ENCODE measurements at regions not wholly inside any gene's neighbourhood (a gene's known extent, or its start where the extent isn't known, plus 50 kb on each side); places are given as distances from the start of the nearest gene placed in this dataset.
"Not testable (repeated sequence)": the region's sequence is repeated elsewhere in the genome, so short reads cannot be mapped to it uniquely, and the experiment has no call there.

DNA sequence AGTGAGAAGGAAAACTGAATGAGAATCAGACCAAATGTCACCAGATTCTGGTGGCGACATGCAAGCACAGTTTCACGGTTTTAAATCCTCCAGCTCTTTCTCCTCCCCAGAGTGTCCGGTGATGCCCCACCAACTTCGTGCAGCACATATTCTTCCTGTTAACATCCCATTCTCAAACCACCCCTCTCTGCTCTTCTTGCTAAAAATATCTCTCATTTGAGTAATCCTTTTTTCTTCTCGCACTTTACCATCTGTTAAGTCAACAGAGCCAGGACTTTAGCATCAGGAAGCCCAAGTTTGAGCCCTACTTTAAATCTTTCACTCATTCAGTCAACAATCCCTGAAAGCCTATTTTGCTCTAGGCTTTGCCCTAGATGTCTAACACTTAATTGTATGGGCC, 68.2 kb upstream of the VGLL4 start:
- DNase-seq = peak in 1 of 2 experiments; percentile 22

DNA sequence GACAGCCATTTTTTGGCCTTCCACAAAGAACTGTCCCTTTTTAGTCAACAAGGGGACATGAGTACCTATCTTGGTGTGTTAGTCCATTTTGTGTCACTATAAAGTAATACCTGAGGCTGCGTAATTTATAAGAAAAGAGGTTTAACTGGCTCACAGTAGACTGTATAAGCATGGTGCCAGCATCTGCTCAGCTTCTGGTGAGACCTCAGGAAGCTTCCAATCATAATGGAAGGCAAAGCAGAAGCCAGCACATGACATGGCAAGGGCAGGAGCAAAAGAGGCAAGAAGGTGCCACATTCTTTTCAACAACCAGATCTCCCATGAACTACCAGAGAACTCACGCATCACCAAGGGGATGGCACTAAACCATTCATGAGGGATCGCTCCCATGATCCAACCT, 66.1 kb upstream of the VGLL4 start:
- no peak for DNase-seq

DNA sequence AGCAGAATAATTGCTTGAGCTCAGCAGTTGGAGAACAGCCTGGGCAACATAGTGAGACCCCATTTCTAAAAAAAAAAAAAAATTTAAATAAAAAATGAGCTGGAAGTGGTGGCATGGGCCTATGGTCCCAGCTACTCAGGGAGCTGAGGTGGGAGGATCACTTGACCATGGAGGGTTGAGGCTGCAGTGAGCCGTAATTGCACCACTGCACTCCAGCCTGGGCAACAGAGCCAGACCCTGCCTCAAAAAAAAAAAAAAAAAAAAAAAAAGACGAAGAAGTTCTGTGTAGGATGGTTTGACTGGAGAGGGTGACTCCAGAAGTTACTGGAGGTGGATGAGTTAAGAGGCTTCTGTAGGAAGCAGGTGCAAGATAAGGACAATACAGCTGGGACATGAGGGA, 63.4 kb upstream of the VGLL4 start:
- not testable (repeated sequence) for DNase-seq

DNA sequence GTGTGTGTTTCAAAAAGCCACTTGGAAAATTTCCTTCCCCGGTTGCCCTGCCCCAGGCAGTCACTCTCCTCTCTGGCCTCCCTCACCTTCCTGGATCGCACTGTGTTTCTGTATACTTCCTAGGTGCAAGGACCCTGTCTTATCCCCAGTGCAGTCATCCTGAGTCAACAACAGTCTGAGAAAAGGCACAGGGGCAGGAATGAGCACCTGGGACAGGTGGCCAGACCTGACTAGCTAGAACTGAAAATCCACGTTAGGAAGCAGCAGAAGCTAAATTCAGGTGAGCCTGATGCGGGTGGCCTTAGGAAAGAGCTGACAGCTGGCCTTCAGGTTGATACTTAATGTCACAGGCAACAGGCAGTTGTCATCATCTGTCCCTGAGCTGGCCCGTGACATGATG, 62.9 kb upstream of the VGLL4 start:
- DNase-seq = no peak

DNA sequence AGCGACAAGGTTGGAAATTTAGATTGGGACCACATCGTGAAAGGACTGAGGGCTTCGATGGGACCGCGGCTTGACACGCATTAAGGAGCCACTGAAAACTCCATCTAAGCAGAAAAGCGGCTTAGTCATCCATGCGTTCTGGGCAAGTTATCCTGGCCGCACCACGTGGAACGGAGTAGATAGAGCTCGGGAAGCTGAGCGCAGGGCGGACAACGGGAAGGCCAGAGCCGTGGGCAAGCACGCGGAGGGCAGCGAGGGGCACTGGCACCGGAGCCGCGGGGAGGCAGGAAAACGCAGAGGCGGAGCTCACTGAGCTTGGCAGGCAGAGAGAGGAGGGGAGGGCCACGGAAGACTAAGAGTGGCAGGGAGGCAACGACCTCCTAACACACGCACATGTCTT, 61.3 kb upstream of the VGLL4 start:
- DNase-seq = no peak

DNA sequence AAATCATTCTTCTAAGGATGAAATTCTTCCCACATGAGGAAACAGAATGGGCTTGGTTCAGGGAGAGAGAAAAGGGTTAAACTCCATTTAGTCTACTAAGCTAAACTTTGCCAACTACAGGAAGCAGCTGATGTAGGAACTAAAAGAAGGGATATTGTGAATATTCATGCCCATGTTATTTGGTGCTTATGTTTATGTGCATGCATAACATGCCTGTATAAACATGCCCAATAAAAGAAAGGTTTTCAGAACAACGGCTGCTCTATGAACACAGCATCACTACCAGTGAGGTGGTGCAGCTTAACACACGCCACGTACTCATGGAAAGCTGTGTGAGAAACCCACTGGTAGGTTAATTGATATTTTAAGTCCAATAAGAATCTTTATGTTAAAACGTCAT, 59.4 kb upstream of the VGLL4 start:
- DNase-seq = no peak

DNA sequence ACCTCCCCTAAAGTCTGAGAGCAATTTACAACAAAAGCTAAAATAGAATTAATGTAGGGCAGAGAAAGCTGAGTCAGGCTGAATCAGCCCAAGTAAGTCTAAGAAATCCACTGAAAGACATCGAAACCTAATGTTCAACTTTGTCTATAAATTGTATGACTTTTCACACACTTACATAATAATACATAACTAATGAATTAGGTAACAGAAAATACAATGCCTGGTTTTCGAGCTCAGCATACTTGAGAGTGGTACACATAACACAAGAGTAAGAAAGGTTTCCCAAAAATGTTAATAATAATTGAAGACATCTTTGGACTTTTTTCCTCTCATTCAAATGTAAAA, 55.3 kb upstream of the VGLL4 start:
- DNase-seq = no peak

DNA sequence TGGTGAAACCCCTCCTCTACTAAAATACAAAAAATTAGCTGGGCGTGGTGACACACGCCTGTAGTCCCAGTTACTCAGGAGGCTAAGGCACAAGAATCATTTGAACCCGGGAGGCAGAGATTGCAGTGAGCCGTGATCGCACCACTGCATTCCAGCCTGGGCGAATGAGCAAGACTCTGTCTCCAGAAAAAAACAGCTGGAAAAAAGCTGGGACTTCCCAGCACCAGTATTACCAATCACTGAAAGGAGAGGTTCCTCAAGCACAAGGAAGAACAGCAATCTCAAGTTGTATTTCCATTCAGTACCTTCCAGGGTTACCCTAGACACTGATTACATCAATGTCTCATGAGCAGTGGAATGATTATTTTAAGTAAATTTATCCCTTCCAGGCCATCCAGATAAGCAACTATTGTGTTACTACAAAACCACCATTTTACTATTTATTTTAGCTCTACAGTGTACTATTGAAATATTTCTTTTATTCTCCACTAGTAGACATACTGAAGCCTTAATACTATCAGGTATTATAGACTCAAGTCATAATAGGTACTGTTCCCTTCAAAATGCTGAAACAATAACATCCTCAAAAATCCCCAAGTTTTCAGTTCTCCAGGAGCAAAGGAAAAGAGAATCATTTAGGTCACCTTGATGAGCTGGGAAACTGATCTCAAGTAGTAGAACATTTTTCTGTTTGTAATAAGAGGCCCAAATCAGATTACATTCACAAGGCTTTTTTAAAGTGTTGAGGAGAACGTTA, 54.8 kb upstream of the VGLL4 start:
- DNase-seq = no peak

DNA sequence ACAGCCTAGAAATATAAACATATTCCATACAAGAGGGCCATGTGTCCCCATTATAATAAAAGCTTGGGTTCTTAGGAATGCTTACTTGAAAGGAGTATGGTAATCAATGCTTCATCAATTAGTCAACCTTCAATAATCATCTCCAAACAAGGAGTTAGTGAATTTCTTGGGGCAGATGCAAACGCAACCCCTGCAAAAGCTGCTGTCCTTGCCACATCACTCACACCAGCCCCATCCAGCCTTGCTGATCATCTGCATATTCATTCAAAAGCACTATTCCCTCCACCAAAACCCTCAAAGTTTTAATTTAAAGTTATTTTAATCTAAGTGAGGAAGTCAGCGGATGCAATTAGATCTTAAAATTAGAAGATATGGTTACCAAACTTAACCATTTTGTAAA, 54.0 kb upstream of the VGLL4 start:
- no peak for DNase-seq

DNA sequence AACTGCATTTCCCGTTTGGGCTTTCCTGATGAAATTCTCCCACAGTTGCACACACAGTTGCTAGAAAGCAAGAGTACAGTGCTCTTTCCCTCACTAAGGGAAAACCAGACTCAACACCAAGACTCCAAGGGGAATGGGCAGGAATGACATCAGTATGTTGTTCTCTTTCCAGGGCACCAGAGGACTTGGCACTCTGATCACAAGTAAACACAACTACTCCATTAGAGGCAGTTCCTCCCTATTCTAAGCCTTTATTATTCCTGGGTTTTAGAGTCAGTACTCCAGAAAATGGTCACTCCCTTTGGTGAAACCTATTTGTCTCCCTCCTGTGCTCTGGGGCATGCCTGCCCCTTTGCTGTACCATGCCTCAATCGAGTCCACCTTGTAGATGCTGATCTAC, 52.3 kb upstream of the VGLL4 start:
- DNase-seq = no peak

Measured in NCI-H446 (cell line).